ENCODE measurements at regions not wholly inside any gene's neighbourhood (a gene's known extent, or its start where the extent isn't known, plus 50 kb on each side); places are given as distances from the start of the nearest gene placed in this dataset.

- H3K4me3 ChIP-seq: no peak overlapping the region
- no peaks in the 10 kb centered on the region for H3K27me3 ChIP-seq
- no peak for DNase-seq (ENCODE audit: extremely low spot score)
- no peaks in the 10 kb centered on the region for H3K36me3 ChIP-seq
- 40% methylated on average over 4 of the region's 4 CpGs for WGBS
- peak overlapping the region in 1 of 4 donors; percentile 77 for H3K27ac ChIP-seq (replicated peaks in 1 of 4)
- peaks cover 32 to 42% (median 40%) of the 10 kb centered on the region in 4 donors for H3K4me1 ChIP-seq
- intact Hi-C loops (cut with DNase I): no loop called here
- H3K9me3 ChIP-seq: no peaks in the 10 kb centered on the region
- TF ChIP-seq POLR2AphosphoS5 (IDR thresholded peaks at IDR 0.05): no peak
- TF ChIP-seq POLR2A (IDR thresholded peaks at IDR 0.05; ENCODE audit: low read depth): no peak
These were observed 60.4 kb downstream of the FOS start for GRCh38 chr14:75339059-75339458.

GRCh38 chr14:75340921-75341320, 62.3 kb downstream of the FOS start:
- H3K4me1 ChIP-seq: peaks cover 25 to 32% (median 31%) of the 10 kb centered on the region in 4 donors
- H3K9me3 ChIP-seq: no peaks in the 10 kb centered on the region
- peak; percentile 91 to 92 for TF ChIP-seq POLR2AphosphoS5 (IDR thresholded peaks at IDR 0.05)
- TF ChIP-seq EP300 (IDR thresholded peaks at IDR 0.05): peak; percentile 96
- TF ChIP-seq POLR2A (IDR thresholded peaks at IDR 0.05; ENCODE audit: low read depth): no peak
- no peak for TF ChIP-seq CTCF (IDR thresholded peaks at IDR 0.05)
- H3K27me3 ChIP-seq: no peaks in the 10 kb centered on the region
- intact Hi-C loops (cut with DNase I): no loop called here
- no peak overlapping the region for H3K4me3 ChIP-seq
- peak overlapping the region; percentile 43 to 77 (median 71) for H3K27ac ChIP-seq (replicated peaks in 1 of 4)
- H3K36me3 ChIP-seq: no peaks in the 10 kb centered on the region
- peak; percentile 97 for DNase-seq (ENCODE audit: extremely low spot score)
- 53% methylated on average over 8 of the region's 8 CpGs for WGBS

- no peaks in the 10 kb centered on the region for H3K9me3 ChIP-seq
- no peak overlapping the region for H3K4me3 ChIP-seq
- no peaks in the 10 kb centered on the region for H3K27me3 ChIP-seq
- TF ChIP-seq CTCF (IDR thresholded peaks at IDR 0.05): no peak
- H3K36me3 ChIP-seq: no peaks in the 10 kb centered on the region
- H3K27ac ChIP-seq (replicated peaks in 1 of 4): peak overlapping the region; percentile 37 to 77 (median 71)
- intact Hi-C loops (cut with DNase I): no loop called here
- H3K4me1 ChIP-seq: peaks cover 25 to 32% (median 31%) of the 10 kb centered on the region in 4 donors
- no peak for DNase-seq (ENCODE audit: extremely low spot score)
These were observed 63.0 kb downstream of the FOS start for GRCh38 chr14:75341620-75342019.

GRCh38 chr14:75342762-75343599, 64.4 kb downstream of the FOS start:
- DNase-seq (ENCODE audit: extremely low spot score): no peak
- Histone ChIP-seq H3K4me1 (peaks cover 25 to 32% (median 31%) of the 10 kb centered on the region in 4 donors), H3K9me3 (no peaks in the 10 kb centered on the region), H3K27me3 (no peaks in the 10 kb centered on the region), H3K4me3 (no peak overlapping the region), H3K27ac (replicated peaks in 1 of 4) (no peak overlapping the region), H3K36me3 (no peaks in the 10 kb centered on the region)
- TF ChIP-seq POLR2A (IDR thresholded peaks at IDR 0.05; ENCODE audit: low read depth): no peak
- TF ChIP-seq POLR2AphosphoS5 (IDR thresholded peaks at IDR 0.05): no peak
- TF ChIP-seq CTCF (IDR thresholded peaks at IDR 0.05): no peak
- TF ChIP-seq EP300 (IDR thresholded peaks at IDR 0.05): no peak
- WGBS: 88% methylated on average over 4 of the region's 4 CpGs
- intact Hi-C loops (cut with DNase I): no loop called here

- TF ChIP-seq POLR2A (IDR thresholded peaks at IDR 0.05; ENCODE audit: low read depth): no peak
- TF ChIP-seq POLR2AphosphoS5 (IDR thresholded peaks at IDR 0.05): no peak
- TF ChIP-seq EP300 (IDR thresholded peaks at IDR 0.05): no peak
- no peak for TF ChIP-seq CTCF (IDR thresholded peaks at IDR 0.05)
- DNase-seq (ENCODE audit: extremely low spot score): no peak
- Histone ChIP-seq H3K4me3 (no peak overlapping the region), H3K4me1 (peaks cover 25 to 32% (median 31%) of the 10 kb centered on the region in 4 donors), H3K27ac (replicated peaks in 1 of 4) (no peak overlapping the region), H3K36me3 (no peaks in the 10 kb centered on the region), H3K27me3 (no peaks in the 10 kb centered on the region), H3K9me3 (no peaks in the 10 kb centered on the region)
- WGBS: 73% methylated on average over 2 of the region's 2 CpGs
- intact Hi-C loops (cut with DNase I): no loop called here
These were observed 65.3 kb downstream of the FOS start for GRCh38 chr14:75343911-75344310.

Data from esophagus muscularis mucosa (tissue), 4 donors.